ENCODE measurements at regions not wholly inside any gene's neighbourhood (a gene's known extent, or its start where the extent isn't known, plus 50 kb on each side); places are given as distances from the start of the nearest gene placed in this dataset.

- DNase-seq, result no peak
Measured at GRCh38 chr12:83408851-83409250, 722.1 kb downstream of the TMTC2 start.

DNA sequence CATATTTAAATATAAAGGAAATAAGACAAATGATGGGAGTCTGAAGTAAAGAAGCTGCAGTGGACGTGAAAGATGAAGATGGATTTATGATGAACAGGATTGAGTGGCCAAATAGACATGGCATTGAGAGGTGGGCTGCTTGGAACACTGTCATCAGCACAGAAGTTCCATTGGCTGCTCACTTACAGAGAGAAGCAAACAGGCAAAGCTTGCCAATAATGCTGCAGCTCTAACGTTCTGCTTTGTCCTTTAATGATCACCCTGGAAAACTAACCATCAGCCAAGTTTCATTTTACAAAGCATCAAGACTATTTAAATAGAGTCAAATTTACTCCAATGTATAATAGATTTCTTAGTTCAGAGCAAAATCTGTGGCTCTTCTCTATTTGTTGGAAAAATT, 721.4 kb downstream of the TMTC2 start:
- DNase-seq, result no peak

DNA sequence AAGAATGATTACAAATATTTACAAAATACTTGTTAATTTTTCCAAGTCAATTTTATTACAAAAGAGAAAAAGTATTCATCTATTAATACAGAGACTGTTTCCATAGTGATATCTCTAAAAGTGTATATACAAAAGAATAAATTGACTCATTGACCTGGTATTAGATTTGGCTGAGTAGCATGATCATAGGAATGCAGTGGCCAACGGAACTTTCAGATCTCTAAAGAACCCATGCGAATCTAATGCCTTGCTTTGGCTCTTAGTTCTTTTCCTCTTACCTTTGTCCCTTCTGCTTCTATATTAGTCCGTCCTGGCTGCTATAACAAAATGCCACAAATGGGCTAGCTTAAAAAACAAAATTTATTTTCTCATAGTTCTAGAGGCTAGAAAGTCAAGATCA, 717.8 kb downstream of the TMTC2 start:
- no peak for DNase-seq

DNA sequence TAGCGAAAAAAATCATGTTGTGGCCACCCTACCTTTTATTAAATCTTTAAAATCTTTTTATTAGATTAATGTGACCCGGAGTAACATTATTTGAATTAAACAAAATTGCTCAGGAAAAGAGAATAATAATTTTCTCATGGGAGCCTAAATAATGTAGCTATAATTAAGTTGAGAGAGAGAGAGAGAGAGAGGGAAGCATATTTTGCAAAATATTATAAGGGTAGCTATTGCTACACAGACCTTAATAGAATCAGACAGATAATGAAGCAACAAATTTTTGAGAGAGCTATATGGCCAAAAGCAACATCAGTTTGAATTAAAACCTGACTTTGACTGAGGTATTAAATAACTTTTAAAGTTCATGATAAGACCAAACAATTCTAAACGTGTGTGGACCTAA, 703.5 kb downstream of the TMTC2 start:
- DNase-seq, result no peak

DNA sequence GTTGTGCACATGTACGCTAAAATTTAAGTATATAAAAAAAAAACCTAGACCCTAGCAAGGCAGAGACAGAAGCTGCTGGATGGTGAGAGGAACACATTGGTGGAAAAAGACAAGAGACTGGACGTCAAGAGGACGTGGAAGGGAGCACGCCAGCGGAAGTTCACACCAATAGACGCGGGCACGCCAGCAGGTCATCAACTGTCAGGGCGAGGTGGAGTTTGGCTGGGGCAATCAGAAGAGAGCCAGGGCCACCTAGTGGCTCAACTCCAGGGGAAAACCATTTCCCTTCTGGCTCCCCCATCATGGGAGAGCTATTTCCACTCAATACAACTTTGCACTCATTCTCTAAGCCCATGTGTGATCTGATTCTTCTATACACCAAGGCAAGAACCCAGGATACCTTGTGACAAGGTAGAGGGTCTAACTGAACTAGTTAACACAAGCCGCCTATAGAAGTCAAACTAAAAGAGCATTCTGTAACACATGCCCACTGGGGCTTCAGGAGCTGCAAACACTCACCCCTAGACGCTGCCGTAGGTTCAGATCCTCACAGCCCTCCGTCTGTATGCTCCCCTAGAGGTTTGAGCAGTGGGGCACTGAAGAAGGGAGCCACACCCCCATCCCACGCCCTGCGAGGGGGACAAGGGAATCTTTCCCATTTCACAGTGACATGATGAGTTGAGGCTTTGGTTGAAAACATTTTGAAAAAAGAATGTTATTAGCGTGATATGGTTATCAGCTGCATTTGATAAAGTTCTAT, 702.7 kb downstream of the TMTC2 start:
- no peak for DNase-seq

DNA sequence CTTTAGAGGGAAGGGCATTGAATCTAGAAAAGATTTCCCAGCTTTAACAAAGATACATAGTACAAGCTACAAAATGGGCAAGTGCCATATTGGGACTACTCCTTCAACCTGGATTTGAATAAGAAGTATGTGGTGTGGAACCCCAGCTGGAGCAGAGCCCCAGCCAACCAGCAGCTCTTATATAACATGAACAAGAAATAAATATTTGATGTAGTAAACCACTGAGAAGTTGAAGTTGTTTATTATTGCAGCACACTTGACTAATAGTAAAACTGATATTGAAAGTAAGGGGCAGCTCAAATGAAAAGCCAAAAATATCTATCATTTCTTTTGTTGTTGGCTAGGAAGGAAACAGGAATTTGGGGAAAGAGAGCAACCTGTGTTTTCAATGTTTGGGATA, 701.8 kb downstream of the TMTC2 start:
- DNase-seq, result no peak

- DNase-seq, result no peak
Measured at GRCh38 chr12:83386527-83387264, 700.0 kb downstream of the TMTC2 start.

DNA sequence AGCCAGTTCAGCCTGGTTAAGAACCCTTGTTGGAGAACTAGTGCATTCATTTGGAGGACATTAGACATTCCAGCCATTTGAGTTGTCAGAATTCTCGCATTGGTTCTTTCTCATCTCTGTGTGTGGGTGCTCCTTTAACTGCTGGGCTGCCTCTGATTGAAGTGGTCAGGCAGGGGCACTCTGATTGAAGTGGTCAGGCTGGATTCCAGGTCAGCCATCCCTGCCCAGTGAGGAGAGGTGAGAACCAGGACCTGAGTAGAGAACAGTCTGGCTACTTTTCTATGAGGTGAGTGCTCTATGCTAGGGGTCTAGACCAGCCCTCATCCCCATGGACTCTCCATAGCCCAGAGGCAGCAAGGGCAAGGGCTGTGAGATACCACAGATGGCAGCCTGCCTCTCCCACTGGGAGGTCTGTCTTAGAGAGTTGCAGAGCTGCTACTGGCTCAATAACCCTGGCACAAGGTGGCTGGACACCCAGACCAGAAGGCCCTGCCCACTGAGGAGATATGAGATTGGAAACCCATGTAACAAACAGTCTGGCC, 691.6 kb downstream of the TMTC2 start:
- no peak for DNase-seq

- no peak for DNase-seq
Measured at GRCh38 chr12:83365317-83365716, 678.6 kb downstream of the TMTC2 start.

DNA sequence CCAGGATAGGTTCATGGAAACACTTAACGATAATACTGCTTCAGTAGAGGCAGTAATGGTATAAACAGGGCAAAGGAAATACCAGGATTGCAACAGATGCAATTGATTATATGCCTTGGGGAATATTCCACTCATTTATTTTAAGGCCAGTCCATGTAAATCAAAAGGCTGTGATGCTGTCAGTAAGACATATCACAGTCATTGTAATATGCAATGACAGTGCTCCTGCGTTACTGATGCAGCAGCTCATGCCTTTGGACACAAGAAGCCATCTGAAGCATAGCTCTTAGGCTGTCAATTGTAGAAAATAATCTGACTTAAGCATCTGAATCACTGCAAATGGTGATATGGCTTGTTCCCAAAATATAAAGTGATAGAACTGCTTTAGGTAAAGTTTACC, 674.8 kb downstream of the TMTC2 start:
- no peak for DNase-seq

DNA sequence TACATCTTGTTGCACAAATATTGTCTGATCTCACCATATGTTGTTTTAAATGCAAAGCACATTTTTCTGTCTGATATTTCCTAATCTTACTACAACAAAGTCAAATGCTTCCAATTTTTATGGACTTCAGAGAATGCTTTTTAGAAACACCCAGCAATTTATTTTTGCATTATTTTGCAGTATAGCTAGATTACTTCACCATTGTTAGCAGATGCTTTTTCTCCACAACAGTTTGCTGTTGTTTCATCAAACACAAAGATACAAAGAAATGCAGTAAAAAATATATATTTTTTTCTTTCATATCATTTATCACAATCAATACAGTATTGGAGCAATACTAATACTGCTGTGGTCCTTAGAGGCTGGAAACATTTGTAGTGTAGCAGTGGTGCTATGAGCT, 674.4 kb downstream of the TMTC2 start:
- no peak for DNase-seq

GRCh38 chr12:83349907-83350611, 663.4 kb downstream of the TMTC2 start:
- no peak for DNase-seq

DNA sequence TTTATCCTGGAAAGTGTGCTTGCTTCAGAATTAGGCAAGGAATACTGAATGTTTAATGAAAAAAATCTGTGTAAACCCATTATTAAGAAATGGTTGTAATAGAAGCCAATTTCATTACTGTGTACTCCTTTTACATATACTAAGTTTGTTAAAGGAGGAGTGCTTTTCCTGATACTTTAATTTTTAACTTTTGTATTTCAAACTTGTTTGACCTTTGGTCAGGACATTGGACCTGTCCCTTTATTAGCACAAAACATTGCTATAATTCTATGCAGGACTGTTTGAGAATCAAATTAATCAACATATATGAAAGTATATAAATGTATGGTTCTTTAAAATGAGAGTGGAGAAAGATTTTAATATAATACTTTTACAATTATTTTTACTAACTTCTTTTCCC, 659.6 kb downstream of the TMTC2 start:
- no peak for DNase-seq

- DNase-seq, result no peak
Measured at GRCh38 chr12:83343767-83344166, 657.1 kb downstream of the TMTC2 start.

GRCh38 chr12:83335748-83336147, 649.0 kb downstream of the TMTC2 start:
- no peak for DNase-seq

GRCh38 chr12:83326666-83327065, 640.0 kb downstream of the TMTC2 start:
- no peak for DNase-seq

DNA sequence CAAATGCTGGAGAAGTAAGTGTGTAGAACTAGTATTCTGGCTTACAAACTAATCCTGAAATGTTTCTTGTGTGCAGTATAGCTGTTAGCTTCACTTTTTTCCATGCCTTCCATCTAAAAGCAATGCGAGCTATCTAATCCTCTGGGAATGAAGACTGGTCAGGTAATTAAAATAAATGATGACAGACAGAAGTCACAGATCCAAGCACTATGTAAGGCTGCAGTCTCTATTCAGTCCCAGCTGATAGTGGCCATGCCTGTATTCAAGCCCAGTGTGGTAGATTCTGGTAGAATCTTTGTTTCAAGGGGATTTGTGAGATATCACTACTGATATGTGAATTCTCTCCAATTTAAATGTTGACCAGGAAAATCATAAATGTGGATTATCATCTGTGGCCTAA, 637.2 kb downstream of the TMTC2 start:
- DNase-seq, result no peak

- no peak for DNase-seq
Measured at GRCh38 chr12:83322809-83323208, 636.1 kb downstream of the TMTC2 start.

GRCh38 chr12:83321971-83322370, 635.3 kb downstream of the TMTC2 start:
- DNase-seq, result no peak

- DNase-seq, result no peak
Measured at GRCh38 chr12:83320350-83320749, 633.6 kb downstream of the TMTC2 start.

DNA sequence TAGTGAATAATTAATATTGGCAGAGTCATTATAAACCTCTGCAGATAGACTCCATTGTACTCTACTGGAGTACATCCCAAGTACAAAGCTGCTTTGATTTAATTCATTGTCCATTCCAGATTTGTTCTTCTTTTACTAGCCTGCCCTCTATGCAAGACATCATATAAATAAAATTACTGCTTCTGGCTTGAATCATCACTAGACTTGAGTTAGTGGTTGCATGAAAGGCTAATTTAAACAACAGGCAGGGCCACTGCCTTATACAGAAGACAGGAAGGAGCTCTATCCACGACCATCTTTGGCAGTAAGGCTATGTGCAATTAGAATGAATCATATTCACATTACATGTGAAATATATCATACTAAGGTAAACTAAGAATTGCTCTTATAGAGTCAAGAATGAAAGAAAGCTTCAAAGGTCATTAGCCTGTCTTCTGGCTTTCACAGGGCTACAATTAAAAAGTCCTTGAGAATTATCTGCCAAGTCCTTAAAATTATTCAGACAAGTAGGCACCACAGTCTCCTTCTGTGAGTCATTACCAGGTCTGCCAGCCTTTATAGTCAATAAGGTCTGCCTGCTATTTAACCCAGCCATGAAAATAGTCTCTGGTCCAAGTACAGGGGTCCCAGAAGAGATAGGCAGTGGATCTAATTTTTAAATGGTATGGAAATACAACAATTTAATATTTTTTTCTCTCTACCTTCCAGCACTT, 631.8 kb downstream of the TMTC2 start:
- DNase-seq, result no peak

DNA sequence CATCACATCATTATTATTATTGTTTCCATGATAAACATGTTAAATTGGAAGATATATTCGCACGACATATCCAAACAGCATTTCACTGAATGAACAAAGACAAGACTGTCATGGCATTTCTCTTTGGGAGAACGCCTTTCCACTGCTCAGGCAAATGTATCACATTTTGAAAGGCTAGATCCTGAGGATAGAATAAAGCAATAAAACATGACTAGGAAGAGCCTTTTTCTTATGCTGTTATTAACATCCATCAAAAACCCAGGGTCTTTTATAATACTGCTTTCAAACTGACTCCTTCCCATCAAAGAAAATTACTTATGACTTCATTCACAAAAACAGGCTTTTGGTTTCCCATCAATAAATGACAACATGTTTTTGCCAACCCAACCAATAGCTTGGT, 630.9 kb downstream of the TMTC2 start:
- no peak for DNase-seq

DNA sequence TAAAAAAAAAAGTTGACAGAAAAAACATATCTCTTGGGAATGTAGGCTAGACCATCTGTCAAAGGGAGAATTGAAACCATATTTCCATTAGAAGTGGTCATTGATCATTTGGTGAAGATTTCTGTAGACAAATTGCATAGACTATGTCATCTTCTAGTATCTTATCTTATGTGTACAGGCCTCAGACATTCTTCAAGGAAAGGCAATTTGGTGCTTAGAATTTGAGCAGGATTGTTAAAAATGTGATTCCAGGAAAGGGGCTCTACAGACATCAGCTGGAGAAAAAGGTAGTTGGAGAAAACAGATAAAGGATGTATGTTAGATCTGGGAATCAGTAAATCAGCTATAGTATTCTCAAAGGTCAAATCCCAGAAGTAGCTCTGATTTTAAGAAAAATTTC, 627.1 kb downstream of the TMTC2 start:
- DNase-seq, result no peak
